Fibroblast of skin of scalp (primary cell): ENCODE measurements at regions not wholly inside any gene's neighbourhood (a gene's known extent, or its start where the extent isn't known, plus 50 kb on each side); places are given as distances from the start of the nearest gene placed in this dataset.
"Not testable (repeated sequence)": the region's sequence is repeated elsewhere in the genome, so short reads cannot be mapped to it uniquely, and the experiment has no call there.

Source experiments
- DNase-seq: peaks from one replicate; pipeline ENCODE4 v3.0.0-alpha.2; 2013

GRCh38 chr2:234553223-234553622 lies 56.3 kb upstream of the ARL4C start:
- DNase-seq, result not testable (repeated sequence)

- DNase-seq, result peak; percentile 87
Observed at GRCh38 chr2:234550511-234551107, 53.7 kb upstream of the ARL4C start.

GRCh38 chr2:234550056-234550455 lies 53.2 kb upstream of the ARL4C start:
- DNase-seq, result no peak

- peak; percentile 62 for DNase-seq
Observed at GRCh38 chr2:234548695-234549420, 52.0 kb upstream of the ARL4C start.

GRCh38 chr2:234546770-234547169 lies 49.9 kb upstream of the ARL4C start:
- no peak for DNase-seq
